ENCODE measurements at regions not wholly inside any gene's neighbourhood (a gene's known extent, or its start where the extent isn't known, plus 50 kb on each side); places are given as distances from the start of the nearest gene placed in this dataset.

- peaks cover 23% of the 10 kb centered on the region for H3K27me3 ChIP-seq (ENCODE audit: control insufficient read depth, insufficient read depth, low read length)
- no peak overlapping the region for H3K4me3 ChIP-seq (ENCODE audit: low read length)
- H3K4me2 ChIP-seq (ENCODE audit: low read length) = no peak overlapping the region
- no peaks in the 10 kb centered on the region for H3K9me3 ChIP-seq (replicated peaks; ENCODE audit: low read length)
- H3K4me1 ChIP-seq (ENCODE audit: control insufficient read depth, insufficient read depth, low read length) = no peaks in the 10 kb centered on the region
- no peaks in the 10 kb centered on the region for H3K36me3 ChIP-seq (ENCODE audit: insufficient read depth, low read length)
- H3K9ac ChIP-seq (ENCODE audit: low read depth, low read length) = no peak overlapping the region
Measured at GRCh38 chr12:69120354-69120753, 119.0 kb upstream of the CPSF6 start.

DNA sequence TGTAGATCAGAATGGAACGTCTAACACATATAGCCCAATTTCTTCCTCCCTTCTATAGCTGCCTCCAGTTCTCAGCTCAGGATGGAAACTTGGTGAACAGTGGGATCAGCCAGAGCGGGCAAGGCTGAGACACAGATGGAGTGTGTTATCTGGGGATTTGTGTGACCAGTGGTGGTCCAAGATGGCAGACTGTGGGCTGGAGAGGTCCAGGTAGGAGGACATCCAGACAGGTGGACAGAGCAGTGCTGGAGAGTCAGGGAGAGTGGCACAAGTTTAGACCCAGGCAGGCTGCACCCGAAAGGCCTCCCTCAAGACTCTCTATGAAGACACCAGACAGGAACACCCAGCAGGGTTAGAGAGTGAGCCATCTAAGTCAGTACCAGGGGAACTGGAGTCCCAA, 116.1 kb upstream of the CPSF6 start:
- H3K4me2 ChIP-seq (ENCODE audit: low read length) = no peak overlapping the region
- no peak overlapping the region for H3K4me3 ChIP-seq (ENCODE audit: low read length)
- H3K27me3 ChIP-seq (ENCODE audit: control insufficient read depth, insufficient read depth, low read length) = peaks cover 18% of the 10 kb centered on the region
- H3K9me3 ChIP-seq (replicated peaks; ENCODE audit: low read length) = no peaks in the 10 kb centered on the region
- H3K36me3 ChIP-seq (ENCODE audit: insufficient read depth, low read length) = no peaks in the 10 kb centered on the region
- H3K9ac ChIP-seq (ENCODE audit: low read depth, low read length) = no peak overlapping the region
- no peaks in the 10 kb centered on the region for H3K4me1 ChIP-seq (ENCODE audit: control insufficient read depth, insufficient read depth, low read length)

- Histone ChIP-seq H3K27me3 (ENCODE audit: control insufficient read depth, insufficient read depth, low read length) (peaks cover 15% of the 10 kb centered on the region), H3K4me3 (ENCODE audit: low read length) (no peak overlapping the region), H3K9me3 (replicated peaks; ENCODE audit: low read length) (no peaks in the 10 kb centered on the region), H3K4me2 (ENCODE audit: low read length) (no peak overlapping the region), H3K9ac (ENCODE audit: low read depth, low read length) (no peak overlapping the region), H3K4me1 (ENCODE audit: control insufficient read depth, insufficient read depth, low read length) (no peaks in the 10 kb centered on the region), H3K36me3 (ENCODE audit: insufficient read depth, low read length) (no peaks in the 10 kb centered on the region)
Measured at GRCh38 chr12:69123919-69124638, 115.3 kb upstream of the CPSF6 start.

DNA sequence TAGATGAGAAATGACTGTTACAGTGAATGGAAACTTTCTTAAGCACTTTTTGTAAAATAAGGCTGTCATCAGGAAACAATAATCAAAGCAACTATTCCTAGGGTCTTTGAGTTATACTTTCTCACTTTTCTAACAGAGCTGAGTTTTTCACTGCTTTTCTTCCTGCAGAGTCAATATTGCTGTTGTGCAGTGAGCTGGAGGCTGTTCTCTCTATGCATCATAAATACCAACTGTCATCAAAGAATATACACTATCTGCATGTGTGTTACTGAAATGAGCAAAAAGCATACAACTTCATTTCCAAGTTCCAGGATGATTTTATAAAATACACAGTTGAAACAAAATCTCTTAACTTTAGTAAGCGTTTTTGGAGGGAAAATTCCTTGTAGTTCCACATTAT, 110.4 kb upstream of the CPSF6 start:
- Histone ChIP-seq H3K36me3 (ENCODE audit: insufficient read depth, low read length) (no peaks in the 10 kb centered on the region), H3K4me1 (ENCODE audit: control insufficient read depth, insufficient read depth, low read length) (no peaks in the 10 kb centered on the region), H3K9ac (ENCODE audit: low read depth, low read length) (no peak overlapping the region), H3K27me3 (ENCODE audit: control insufficient read depth, insufficient read depth, low read length) (peaks cover 13% of the 10 kb centered on the region), H3K4me2 (ENCODE audit: low read length) (no peak overlapping the region), H3K4me3 (ENCODE audit: low read length) (no peak overlapping the region), H3K9me3 (replicated peaks; ENCODE audit: low read length) (no peaks in the 10 kb centered on the region)

- peaks cover 12% of the 10 kb centered on the region for H3K27me3 ChIP-seq (ENCODE audit: control insufficient read depth, insufficient read depth, low read length)
- no peak overlapping the region for H3K4me2 ChIP-seq (ENCODE audit: low read length)
- H3K9me3 ChIP-seq (replicated peaks; ENCODE audit: low read length) = no peaks in the 10 kb centered on the region
- H3K9ac ChIP-seq (ENCODE audit: low read depth, low read length) = no peak overlapping the region
- H3K4me1 ChIP-seq (ENCODE audit: control insufficient read depth, insufficient read depth, low read length) = no peaks in the 10 kb centered on the region
- no peak overlapping the region for H3K4me3 ChIP-seq (ENCODE audit: low read length)
- H3K36me3 ChIP-seq (ENCODE audit: insufficient read depth, low read length) = no peaks in the 10 kb centered on the region
Measured at GRCh38 chr12:69129564-69129963, 109.8 kb upstream of the CPSF6 start.

DNA sequence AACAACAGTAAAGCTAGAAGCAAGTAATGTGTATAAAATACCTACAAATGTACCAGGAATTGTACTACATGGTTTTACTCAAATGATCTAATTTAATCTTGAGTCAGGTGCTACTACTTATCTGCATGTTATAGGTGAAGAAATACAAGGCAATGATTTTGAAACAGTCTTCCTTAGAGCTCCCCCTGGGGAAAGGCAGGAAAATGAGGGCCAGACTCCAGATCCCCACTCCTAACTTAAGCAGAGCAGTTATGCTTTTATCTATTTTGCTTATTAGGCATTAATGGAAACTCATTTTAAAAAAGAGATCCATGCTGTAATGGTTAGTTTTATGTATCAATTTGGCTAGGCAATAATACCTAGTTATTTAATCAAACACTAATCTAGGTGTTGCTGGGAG, 109.3 kb upstream of the CPSF6 start:
- H3K27me3 ChIP-seq (ENCODE audit: control insufficient read depth, insufficient read depth, low read length) = peaks cover 7% of the 10 kb centered on the region
- H3K4me2 ChIP-seq (ENCODE audit: low read length) = no peak overlapping the region
- no peaks in the 10 kb centered on the region for H3K9me3 ChIP-seq (replicated peaks; ENCODE audit: low read length)
- H3K4me3 ChIP-seq (ENCODE audit: low read length) = no peak overlapping the region
- no peaks in the 10 kb centered on the region for H3K36me3 ChIP-seq (ENCODE audit: insufficient read depth, low read length)
- no peaks in the 10 kb centered on the region for H3K4me1 ChIP-seq (ENCODE audit: control insufficient read depth, insufficient read depth, low read length)
- H3K9ac ChIP-seq (ENCODE audit: low read depth, low read length) = no peak overlapping the region

GRCh38 chr12:69131077-69131476, 108.3 kb upstream of the CPSF6 start:
- H3K9me3 ChIP-seq (replicated peaks; ENCODE audit: low read length) = no peaks in the 10 kb centered on the region
- H3K36me3 ChIP-seq (ENCODE audit: insufficient read depth, low read length) = no peaks in the 10 kb centered on the region
- no peak overlapping the region for H3K4me3 ChIP-seq (ENCODE audit: low read length)
- H3K27me3 ChIP-seq (ENCODE audit: control insufficient read depth, insufficient read depth, low read length) = peaks cover 10% of the 10 kb centered on the region
- H3K4me1 ChIP-seq (ENCODE audit: control insufficient read depth, insufficient read depth, low read length) = no peaks in the 10 kb centered on the region
- no peak overlapping the region for H3K9ac ChIP-seq (ENCODE audit: low read depth, low read length)
- H3K4me2 ChIP-seq (ENCODE audit: low read length) = no peak overlapping the region

- Histone ChIP-seq H3K9ac (ENCODE audit: low read depth, low read length) (no peak overlapping the region), H3K27me3 (ENCODE audit: control insufficient read depth, insufficient read depth, low read length) (peaks cover 5% of the 10 kb centered on the region), H3K9me3 (replicated peaks; ENCODE audit: low read length) (no peaks in the 10 kb centered on the region), H3K4me2 (ENCODE audit: low read length) (no peak overlapping the region), H3K4me3 (ENCODE audit: low read length) (no peak overlapping the region), H3K36me3 (ENCODE audit: insufficient read depth, low read length) (no peaks in the 10 kb centered on the region), H3K4me1 (ENCODE audit: control insufficient read depth, insufficient read depth, low read length) (no peaks in the 10 kb centered on the region)
Measured at GRCh38 chr12:69136931-69137613, 102.3 kb upstream of the CPSF6 start.

- H3K4me3 ChIP-seq (ENCODE audit: low read length) = no peak overlapping the region
Measured at GRCh38 chr12:69141074-69141473, 98.3 kb upstream of the CPSF6 start.

DNA sequence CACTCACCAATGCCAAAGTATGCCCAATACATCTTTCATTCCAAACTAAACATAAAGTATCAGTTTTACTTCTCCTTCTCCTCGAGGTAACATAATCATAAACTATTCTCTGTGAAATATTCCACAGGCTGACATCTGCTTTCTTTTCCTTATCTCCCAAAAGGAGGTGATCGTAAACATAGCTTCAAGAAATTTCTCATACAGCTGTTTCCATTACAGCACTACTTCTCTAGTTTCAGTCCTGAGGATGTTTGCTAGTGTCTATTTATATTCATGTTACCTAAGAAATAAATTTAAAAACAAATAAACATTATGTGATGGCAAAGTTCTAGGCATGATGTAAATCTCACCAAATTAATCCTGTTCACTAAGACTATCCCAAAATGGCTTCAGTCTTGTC, 90.1 kb upstream of the CPSF6 start:
- H3K36me3 ChIP-seq (ENCODE audit: insufficient read depth, low read length) = no peaks in the 10 kb centered on the region
- H3K4me2 ChIP-seq (ENCODE audit: low read length) = no peak overlapping the region
- H3K4me3 ChIP-seq (ENCODE audit: low read length) = no peak overlapping the region
- H3K27me3 ChIP-seq (ENCODE audit: control insufficient read depth, insufficient read depth, low read length) = no peaks in the 10 kb centered on the region
- H3K9ac ChIP-seq (ENCODE audit: low read depth, low read length) = no peak overlapping the region
- H3K4me1 ChIP-seq (ENCODE audit: control insufficient read depth, insufficient read depth, low read length) = peaks cover 4% of the 10 kb centered on the region
- H3K9me3 ChIP-seq (replicated peaks; ENCODE audit: low read length) = no peaks in the 10 kb centered on the region

More at GRCh38 chr12:69141074-69141473, 98.3 kb upstream of the CPSF6 start:
- no peaks in the 10 kb centered on the region for H3K36me3 ChIP-seq (ENCODE audit: insufficient read depth, low read length)
- H3K9me3 ChIP-seq (replicated peaks; ENCODE audit: low read length) = no peaks in the 10 kb centered on the region
- no peak overlapping the region for H3K9ac ChIP-seq (ENCODE audit: low read depth, low read length)
- H3K4me1 ChIP-seq (ENCODE audit: control insufficient read depth, insufficient read depth, low read length) = no peaks in the 10 kb centered on the region
- no peak overlapping the region for H3K4me2 ChIP-seq (ENCODE audit: low read length)
- H3K27me3 ChIP-seq (ENCODE audit: control insufficient read depth, insufficient read depth, low read length) = peaks cover under 1% of the 10 kb centered on the region

GRCh38 chr12:69150083-69150795, 89.1 kb upstream of the CPSF6 start:
- H3K9me3 ChIP-seq (replicated peaks; ENCODE audit: low read length) = no peaks in the 10 kb centered on the region
- no peaks in the 10 kb centered on the region for H3K36me3 ChIP-seq (ENCODE audit: insufficient read depth, low read length)
- H3K27me3 ChIP-seq (ENCODE audit: control insufficient read depth, insufficient read depth, low read length) = no peaks in the 10 kb centered on the region
- H3K4me2 ChIP-seq (ENCODE audit: low read length) = no peak overlapping the region
- no peak overlapping the region for H3K4me3 ChIP-seq (ENCODE audit: low read length)
- peaks cover 4% of the 10 kb centered on the region for H3K4me1 ChIP-seq (ENCODE audit: control insufficient read depth, insufficient read depth, low read length)
- no peak overlapping the region for H3K9ac ChIP-seq (ENCODE audit: low read depth, low read length)

Data from skeletal muscle satellite cell (primary cell).